PFSK-1 (cell line): ENCODE measurements at regions not wholly inside any gene's neighbourhood (a gene's known extent, or its start where the extent isn't known, plus 50 kb on each side); places are given as distances from the start of the nearest gene placed in this dataset.

ENCODE experiments used
- FOXP2 ChIP-seq: optimal IDR thresholded peaks from 2 replicates; pipeline ENCODE3; 2011; ENCODE audit warnings: borderline replicate concordance, control low read depth, inconsistent platforms; ENCODE audit not compliant: insufficient read depth; ENCODE audit errors: extremely low read length, extremely low read depth
- POLR2AphosphoS5 ChIP-seq: IDR thresholded peaks from 2 replicates; pipeline ENCODE4 v1.6.1; 2012; ENCODE audit warnings: low read depth, mild to moderate bottlenecking, control low read depth, low read length, moderate library complexity
- REST ChIP-seq, 2 experiments: IDR thresholded peaks; 2 replicates each; pipeline versions ENCODE4 v1.6.1 to v1.8.0; 2011 to 2012; ENCODE audit warnings: low read depth in 2 of 2, low read length in 2 of 2, control low read depth in 1 of 2, inconsistent platforms in 1 of 2, mild to moderate bottlenecking in 1 of 2, moderate library complexity in 1 of 2; ENCODE audit not compliant: insufficient read depth in 1 of 2
- SIN3A ChIP-seq: IDR thresholded peaks from 2 replicates; pipeline ENCODE4 v1.6.1; 2012; ENCODE audit warnings: mild to moderate bottlenecking, low read length, moderate library complexity, borderline replicate concordance; ENCODE audit not compliant: insufficient read depth
- TAF1 ChIP-seq: IDR thresholded peaks from 2 replicates; pipeline ENCODE4 v1.6.1; 2012; ENCODE audit warnings: low read length, control low read depth, borderline replicate concordance; ENCODE audit not compliant: insufficient read depth

- TF ChIP-seq SIN3A (no peak), TAF1 (no peak)
Measured at GRCh38 chr12:115470526-115470925, 786.6 kb upstream of the TBX3 start.

DNA sequence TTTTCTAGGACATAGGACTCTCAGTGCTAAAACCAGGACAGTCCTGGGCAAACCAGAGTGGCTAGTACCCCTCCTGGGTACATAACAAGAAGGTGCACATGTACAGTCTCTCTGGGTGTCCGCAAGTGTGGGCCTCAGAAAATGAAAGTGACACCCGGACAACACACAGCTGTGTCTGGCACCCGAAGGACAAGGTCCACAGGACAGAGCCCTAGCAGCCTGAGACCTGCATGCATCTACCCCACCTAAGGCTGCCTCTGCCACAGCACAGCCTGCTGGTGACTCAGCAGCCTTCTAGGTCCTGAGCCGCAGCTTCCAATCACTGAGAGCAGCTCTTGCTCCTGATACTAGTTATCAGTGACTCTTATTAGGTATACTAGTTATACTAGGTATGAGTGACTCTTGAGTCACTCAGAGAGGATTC is 784.1 kb upstream of the TBX3 start:
- TF ChIP-seq REST (IDR thresholded peaks at IDR 0.05; ENCODE audit: insufficient read depth in 1 of 2, low read depth in 2 of 2, low read length in 2 of 2): no peak
- no peak for TF ChIP-seq FOXP2
- no peak for TF ChIP-seq POLR2AphosphoS5
- TF ChIP-seq TAF1: no peak
- no peak for TF ChIP-seq SIN3A

GRCh38 chr12:115467531-115467930 is 783.6 kb upstream of the TBX3 start:
- TF ChIP-seq TAF1 (no peak), REST (IDR thresholded peaks at IDR 0.05; ENCODE audit: insufficient read depth in 1 of 2, low read depth in 2 of 2, low read length in 2 of 2) (no peak), SIN3A (no peak), POLR2AphosphoS5 (no peak), FOXP2 (no peak)

GRCh38 chr12:115466076-115466475 is 782.1 kb upstream of the TBX3 start:
- TF ChIP-seq POLR2AphosphoS5: no peak
- no peak for TF ChIP-seq SIN3A
- no peak for TF ChIP-seq FOXP2
- no peak for TF ChIP-seq REST (IDR thresholded peaks at IDR 0.05; ENCODE audit: insufficient read depth in 1 of 2, low read depth in 2 of 2, low read length in 2 of 2)
- TF ChIP-seq TAF1: no peak

GRCh38 chr12:115464661-115465060 is 780.7 kb upstream of the TBX3 start:
- no peak for TF ChIP-seq TAF1
- TF ChIP-seq FOXP2: no peak
- no peak for TF ChIP-seq POLR2AphosphoS5
- no peak for TF ChIP-seq REST (IDR thresholded peaks at IDR 0.05; ENCODE audit: insufficient read depth in 1 of 2, low read depth in 2 of 2, low read length in 2 of 2)
- no peak for TF ChIP-seq SIN3A
